ENCODE measurements at regions not wholly inside any gene's neighbourhood (a gene's known extent, or its start where the extent isn't known, plus 50 kb on each side); places are given as distances from the start of the nearest gene placed in this dataset.

GRCh38 chr15:46576646-46577395 lies 942.0 kb downstream of the SQOR start:
- DNase-seq, result no peak

GRCh38 chr15:46577767-46578166 lies 942.9 kb downstream of the SQOR start:
- no peak for DNase-seq

GRCh38 chr15:46580487-46580886 lies 945.7 kb downstream of the SQOR start:
- no peak for DNase-seq

GRCh38 chr15:46580924-46581323 lies 946.1 kb downstream of the SQOR start:
- no peak for DNase-seq

- DNase-seq, result no peak
These were observed 954.3 kb downstream of the SQOR start for GRCh38 chr15:46589088-46589487.

- DNase-seq, result no peak
These were observed 956.6 kb downstream of the SQOR start for GRCh38 chr15:46591462-46591861.

GRCh38 chr15:46595016-46595415 lies 960.2 kb downstream of the SQOR start:
- no peak for DNase-seq

- DNase-seq, result no peak
These were observed 972.2 kb downstream of the SQOR start for GRCh38 chr15:46607077-46607476.

GRCh38 chr15:46616033-46616432 lies 981.2 kb downstream of the SQOR start:
- DNase-seq, result no peak

- no peak for DNase-seq
These were observed 982.7 kb downstream of the SQOR start for GRCh38 chr15:46617507-46617906.

GRCh38 chr15:46618984-46619383 lies 984.2 kb downstream of the SQOR start:
- no peak for DNase-seq

- DNase-seq, result no peak
These were observed 985.7 kb downstream of the SQOR start for GRCh38 chr15:46620392-46621013.

GRCh38 chr15:46622851-46623250 lies 988.0 kb downstream of the SQOR start:
- DNase-seq, result no peak

GRCh38 chr15:46636206-46636605 lies 1001.4 kb downstream of the SQOR start:
- DNase-seq, result no peak

- DNase-seq, result no peak
These were observed 1010.0 kb downstream of the SQOR start for GRCh38 chr15:46644501-46645481.

GRCh38 chr15:46646490-46646889 lies 1011.7 kb downstream of the SQOR start:
- no peak for DNase-seq

- no peak for DNase-seq
These were observed 1012.2 kb downstream of the SQOR start for GRCh38 chr15:46647046-46647445.

- DNase-seq, result no peak
These were observed 1017.4 kb downstream of the SQOR start for GRCh38 chr15:46652266-46652665.

- DNase-seq, result no peak
These were observed 1020.2 kb downstream of the SQOR start for GRCh38 chr15:46654993-46655392.

GRCh38 chr15:46660096-46660842 lies 1025.4 kb downstream of the SQOR start:
- no peak for DNase-seq

- DNase-seq, result no peak
These were observed 1035.4 kb downstream of the SQOR start for GRCh38 chr15:46670258-46670657.

- DNase-seq, result no peak
These were observed 1036.5 kb downstream of the SQOR start for GRCh38 chr15:46671336-46671735.

GRCh38 chr15:46672041-46672440 lies 1037.2 kb downstream of the SQOR start:
- no peak for DNase-seq

Data from GDM1 (cell line).